ENCODE measurements at regions not wholly inside any gene's neighbourhood (a gene's known extent, or its start where the extent isn't known, plus 50 kb on each side); places are given as distances from the start of the nearest gene placed in this dataset.

DNA sequence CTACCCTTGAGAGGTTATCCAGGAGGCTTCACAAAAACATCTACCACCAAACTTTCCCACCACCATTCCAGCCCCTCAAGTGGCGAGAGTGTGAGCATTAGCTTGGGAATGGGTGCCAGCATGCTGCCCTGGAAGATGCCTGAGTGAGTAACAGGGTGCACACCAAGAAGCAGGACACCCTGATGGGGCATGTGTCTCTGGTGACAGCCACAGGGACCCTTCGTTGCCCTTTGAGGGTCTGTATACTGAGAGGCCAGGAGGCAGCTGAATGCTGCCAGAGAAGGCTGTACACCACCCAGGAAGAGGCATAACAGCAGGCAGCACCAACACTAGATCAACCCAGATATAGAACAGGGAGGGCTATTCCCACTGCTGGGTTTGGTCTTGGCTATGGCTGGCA is 233.6 kb upstream of the THSD7B start:
- Histone ChIP-seq H3K9ac (no peak overlapping the region), H3K4me2 (no peak overlapping the region), H2AFZ (ENCODE audit: low read depth) (no peak overlapping the region), H3K9me3 (no peaks in the 10 kb centered on the region; the same call in 1 of the 2 replicates), H3K9me2 (no peaks in the 10 kb centered on the region), H3K4me1 (ENCODE audit: control insufficient read depth in 1 of 2, insufficient read depth in 2 of 2, low read depth in 1 of 2, low read length in 1 of 2) (no peaks in the 10 kb centered on the region), H3K36me3 (replicated peaks in 1 of 2; ENCODE audit: control insufficient read depth in 1 of 2, insufficient read depth in 2 of 2, low read length in 1 of 2) (no peaks in the 10 kb centered on the region), H4K20me1 (ENCODE audit: insufficient read depth) (no peaks in the 10 kb centered on the region), H3F3A (replicated peaks; ENCODE audit: insufficient read depth) (no peaks in the 10 kb centered on the region), H3K79me2 (ENCODE audit: insufficient read depth) (no peaks in the 10 kb centered on the region), H3K27ac (ENCODE audit: low read depth in 2 of 2, low read length in 1 of 2) (no peak overlapping the region), H3K4me3 (ENCODE audit: low read depth in 2 of 2, low read length in 1 of 2) (no peak overlapping the region), H3K27me3 (ENCODE audit: insufficient read depth) (no peaks in the 10 kb centered on the region)
- WGBS (ENCODE audit: low lambda C conversion rate): 0% methylated on average over 2 of the region's 2 CpGs
- DNase-seq: no peak
- ChIA-PET POLR2A (no interaction called here), CTCF (interaction anchor here (0.6 to 1.0 kb wide), 2 partner anchors 11 to 654 kb away, joined by 3 to 4 read pairs; no protein-coding TSS in a partner anchor)
- no peak for TF ChIP-seq RAD21 (IDR thresholded peaks at IDR 0.05; ENCODE audit: low read length)
- TF ChIP-seq GABPA (IDR thresholded peaks at IDR 0.05; ENCODE audit: low read depth): no peak
- TF ChIP-seq GATA2 (CRISPR knock-in tag; IDR thresholded peaks at IDR 0.05): no peak
- no peak for TF ChIP-seq ELF1 (IDR thresholded peaks at IDR 0.05)
- no peak for TF ChIP-seq TAF1 (IDR thresholded peaks at IDR 0.05; ENCODE audit: borderline replicate concordance, low read depth, low read length)
- TF ChIP-seq, protein P1, sequence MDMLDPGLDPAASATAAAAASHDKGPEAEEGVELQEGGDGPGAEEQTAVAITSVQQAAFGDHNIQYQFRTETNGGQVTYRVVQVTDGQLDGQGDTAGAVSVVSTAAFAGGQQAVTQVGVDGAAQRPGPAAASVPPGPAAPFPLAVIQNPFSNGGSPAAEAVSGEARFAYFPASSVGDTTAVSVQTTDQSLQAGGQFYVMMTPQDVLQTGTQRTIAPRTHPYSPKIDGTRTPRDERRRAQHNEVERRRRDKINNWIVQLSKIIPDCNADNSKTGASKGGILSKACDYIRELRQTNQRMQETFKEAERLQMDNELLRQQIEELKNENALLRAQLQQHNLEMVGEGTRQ (IDR thresholded peaks at IDR 0.05; ENCODE audit: borderline replicate concordance, low read depth, low read length): no peak
- TF ChIP-seq, protein P2, sequence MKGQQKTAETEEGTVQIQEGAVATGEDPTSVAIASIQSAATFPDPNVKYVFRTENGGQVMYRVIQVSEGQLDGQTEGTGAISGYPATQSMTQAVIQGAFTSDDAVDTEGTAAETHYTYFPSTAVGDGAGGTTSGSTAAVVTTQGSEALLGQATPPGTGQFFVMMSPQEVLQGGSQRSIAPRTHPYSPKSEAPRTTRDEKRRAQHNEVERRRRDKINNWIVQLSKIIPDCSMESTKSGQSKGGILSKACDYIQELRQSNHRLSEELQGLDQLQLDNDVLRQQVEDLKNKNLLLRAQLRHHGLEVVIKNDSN (IDR thresholded peaks at IDR 0.05; ENCODE audit: borderline replicate concordance, low read depth): no peak
- TF ChIP-seq, protein P3, sequence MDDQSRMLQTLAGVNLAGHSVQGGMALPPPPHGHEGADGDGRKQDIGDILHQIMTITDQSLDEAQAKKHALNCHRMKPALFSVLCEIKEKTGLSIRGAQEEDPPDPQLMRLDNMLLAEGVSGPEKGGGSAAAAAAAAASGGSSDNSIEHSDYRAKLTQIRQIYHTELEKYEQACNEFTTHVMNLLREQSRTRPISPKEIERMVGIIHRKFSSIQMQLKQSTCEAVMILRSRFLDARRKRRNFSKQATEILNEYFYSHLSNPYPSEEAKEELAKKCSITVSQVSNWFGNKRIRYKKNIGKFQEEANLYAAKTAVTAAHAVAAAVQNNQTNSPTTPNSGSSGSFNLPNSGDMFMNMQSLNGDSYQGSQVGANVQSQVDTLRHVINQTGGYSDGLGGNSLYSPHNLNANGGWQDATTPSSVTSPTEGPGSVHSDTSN (IDR thresholded peaks at IDR 0.05): no peak
- no peak for TF ChIP-seq NFIC (IDR thresholded peaks at IDR 0.05; ENCODE audit: borderline replicate concordance)
- TF ChIP-seq SMC3 (IDR thresholded peaks at IDR 0.05; ENCODE audit: low read depth, low read length): no peak
- TF ChIP-seq, protein P4, sequence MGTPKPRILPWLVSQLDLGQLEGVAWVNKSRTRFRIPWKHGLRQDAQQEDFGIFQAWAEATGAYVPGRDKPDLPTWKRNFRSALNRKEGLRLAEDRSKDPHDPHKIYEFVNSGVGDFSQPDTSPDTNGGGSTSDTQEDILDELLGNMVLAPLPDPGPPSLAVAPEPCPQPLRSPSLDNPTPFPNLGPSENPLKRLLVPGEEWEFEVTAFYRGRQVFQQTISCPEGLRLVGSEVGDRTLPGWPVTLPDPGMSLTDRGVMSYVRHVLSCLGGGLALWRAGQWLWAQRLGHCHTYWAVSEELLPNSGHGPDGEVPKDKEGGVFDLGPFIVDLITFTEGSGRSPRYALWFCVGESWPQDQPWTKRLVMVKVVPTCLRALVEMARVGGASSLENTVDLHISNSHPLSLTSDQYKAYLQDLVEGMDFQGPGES (IDR thresholded peaks at IDR 0.05; ENCODE audit: low read depth, low read length): no peak
- TF ChIP-seq NRF1 (IDR thresholded peaks at IDR 0.05; ENCODE audit: low read depth, low read length): no peak
- no peak for TF ChIP-seq TCF12 (IDR thresholded peaks at IDR 0.05)
- no peak for TF ChIP-seq FOXM1 (IDR thresholded peaks at IDR 0.05; ENCODE audit: low read depth)
- TF ChIP-seq FOXJ3 (CRISPR knock-in tag; IDR thresholded peaks at IDR 0.05): no peak

DNA sequence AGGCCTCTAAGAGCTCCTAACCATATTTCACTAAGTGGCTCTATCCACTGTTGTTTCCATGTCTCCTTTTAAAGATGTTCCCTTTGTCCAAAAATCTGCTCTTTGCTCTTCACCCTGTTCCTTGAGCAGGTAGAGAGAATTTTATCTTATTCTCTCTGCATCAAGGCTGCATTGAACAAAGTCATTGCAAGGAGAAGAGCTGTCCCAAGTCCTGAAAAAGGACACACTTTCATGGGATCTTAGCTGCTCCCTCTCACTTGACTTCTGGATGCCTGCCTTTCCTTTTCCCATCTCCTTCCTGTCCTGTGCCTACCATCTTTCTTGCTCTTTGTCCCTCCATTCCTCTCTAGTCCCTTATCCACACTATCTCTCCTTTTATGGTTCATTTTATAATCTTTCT is 235.2 kb upstream of the THSD7B start:
- Histone ChIP-seq H2AFZ (ENCODE audit: low read depth) (no peak overlapping the region), H3K27me3 (ENCODE audit: insufficient read depth) (no peaks in the 10 kb centered on the region), H3K79me2 (ENCODE audit: insufficient read depth) (no peaks in the 10 kb centered on the region), H3K4me1 (ENCODE audit: control insufficient read depth in 1 of 2, insufficient read depth in 2 of 2, low read depth in 1 of 2, low read length in 1 of 2) (no peaks in the 10 kb centered on the region), H3K4me3 (ENCODE audit: low read depth in 2 of 2, low read length in 1 of 2) (no peak overlapping the region), H3K36me3 (replicated peaks in 1 of 2; ENCODE audit: control insufficient read depth in 1 of 2, insufficient read depth in 2 of 2, low read length in 1 of 2) (no peaks in the 10 kb centered on the region), H3K4me2 (no peak overlapping the region), H3K9me2 (no peaks in the 10 kb centered on the region), H4K20me1 (ENCODE audit: insufficient read depth) (no peaks in the 10 kb centered on the region), H3F3A (replicated peaks; ENCODE audit: insufficient read depth) (no peaks in the 10 kb centered on the region), H3K9me3 (no peaks in the 10 kb centered on the region), H3K27ac (ENCODE audit: low read depth in 2 of 2, low read length in 1 of 2) (no peak overlapping the region), H3K9ac (no peak overlapping the region)
- CTCF ChIA-PET: no interaction called here
- DNase-seq: no peak
- POLR2A ChIA-PET: no interaction called here
- TF ChIP-seq GABPA (IDR thresholded peaks at IDR 0.05; ENCODE audit: low read depth) (no peak), ELF1 (IDR thresholded peaks at IDR 0.05) (no peak), SIN3A (IDR thresholded peaks at IDR 0.05; ENCODE audit: borderline replicate concordance, low read depth, low read length) (no peak), FOSL2 (IDR thresholded peaks at IDR 0.05; ENCODE audit: borderline replicate concordance, low read depth) (no peak), TCF12 (IDR thresholded peaks at IDR 0.05) (no peak), GATA2 (CRISPR knock-in tag; IDR thresholded peaks at IDR 0.05) (no peak), JUND (IDR thresholded peaks at IDR 0.05) (no peak), MEF2A (IDR thresholded peaks at IDR 0.05; ENCODE audit: borderline replicate concordance, low read depth) (no peak), SMC3 (IDR thresholded peaks at IDR 0.05; ENCODE audit: low read depth, low read length) (no peak), CHD2 (IDR thresholded peaks at IDR 0.05; ENCODE audit: low read length, partially characterized antibody) (no peak), MXI1 (IDR thresholded peaks at IDR 0.05; ENCODE audit: low read depth, low read length) (no peak), YY1 (IDR thresholded peaks at IDR 0.05; ENCODE audit: low read depth) (no peak), RCOR1 (IDR thresholded peaks at IDR 0.05; ENCODE audit: low read length) (no peak), TEAD4 (IDR thresholded peaks at IDR 0.05; ENCODE audit: borderline replicate concordance, insufficient read depth) (no peak), EP300 (IDR thresholded peaks at IDR 0.05; ENCODE audit: borderline replicate concordance in 1 of 2, low read depth in 1 of 2, low read length in 1 of 2) (no peak)
- TF ChIP-seq, protein P1 (IDR thresholded peaks at IDR 0.05; ENCODE audit: borderline replicate concordance, low read depth, low read length): no peak
- TF ChIP-seq, protein P4 (IDR thresholded peaks at IDR 0.05; ENCODE audit: low read depth, low read length): no peak
